Ishikawa (cell line): ENCODE measurements at regions not wholly inside any gene's neighbourhood (a gene's known extent, or its start where the extent isn't known, plus 50 kb on each side); places are given as distances from the start of the nearest gene placed in this dataset.

Experiments used
- CEBPB ChIP-seq: IDR thresholded peaks from 2 replicates; pipeline ENCODE4 v1.6.1; 2012
- CREB1 ChIP-seq: IDR thresholded peaks from 2 replicates; pipeline ENCODE4 v1.6.1; 2012; ENCODE audit warnings: low read depth
- EGR1 ChIP-seq: IDR thresholded peaks from 2 replicates; pipeline ENCODE4 v1.6.1; 2012
- EP300 ChIP-seq: IDR thresholded peaks from 2 replicates; pipeline ENCODE4 v1.6.1; 2012; ENCODE audit warnings: borderline replicate concordance
- FOXM1 ChIP-seq: IDR thresholded peaks from 2 replicates; pipeline ENCODE4 v1.6.1; 2012; ENCODE audit warnings: low read depth, borderline replicate concordance
- NFIC ChIP-seq: IDR thresholded peaks from 2 replicates; pipeline ENCODE4 v1.6.1; 2012
- RAD21 ChIP-seq: IDR thresholded peaks from 2 replicates; pipeline ENCODE4 v1.6.1; 2012; ENCODE audit warnings: low read depth
- TAF1 ChIP-seq: IDR thresholded peaks from 2 replicates; pipeline ENCODE4 v1.6.1; 2012; ENCODE audit warnings: low read depth, mild to moderate bottlenecking
- TCF12 ChIP-seq: IDR thresholded peaks from 2 replicates; pipeline ENCODE4 v1.6.1; 2012; ENCODE audit warnings: low read depth
- TEAD4 ChIP-seq: IDR thresholded peaks from 2 replicates; pipeline ENCODE4 v1.6.1; 2012
- YY1 ChIP-seq: IDR thresholded peaks from 2 replicates; pipeline ENCODE4 v1.6.1; 2012; ENCODE audit warnings: low read depth
- ZBTB7A ChIP-seq: IDR thresholded peaks from 2 replicates; pipeline ENCODE4 v1.6.1; 2012; ENCODE audit warnings: low read depth
- TF ChIP-seq, protein P1 (sequence below): IDR thresholded peaks from 2 replicates; pipeline ENCODE4 v1.6.1; 2012
- TF ChIP-seq, protein P2 (sequence below): IDR thresholded peaks from 2 replicates; pipeline ENCODE4 v1.6.1; 2012
- TF ChIP-seq, protein P3 (sequence below): IDR thresholded peaks from 2 replicates; pipeline ENCODE4 v1.6.1; 2012; ENCODE audit warnings: low read depth, mild to moderate bottlenecking

GRCh38 chr3:11698326-11699082, 54.8 kb upstream of the VGLL4 start:
- TF ChIP-seq, protein P1, sequence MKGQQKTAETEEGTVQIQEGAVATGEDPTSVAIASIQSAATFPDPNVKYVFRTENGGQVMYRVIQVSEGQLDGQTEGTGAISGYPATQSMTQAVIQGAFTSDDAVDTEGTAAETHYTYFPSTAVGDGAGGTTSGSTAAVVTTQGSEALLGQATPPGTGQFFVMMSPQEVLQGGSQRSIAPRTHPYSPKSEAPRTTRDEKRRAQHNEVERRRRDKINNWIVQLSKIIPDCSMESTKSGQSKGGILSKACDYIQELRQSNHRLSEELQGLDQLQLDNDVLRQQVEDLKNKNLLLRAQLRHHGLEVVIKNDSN = no peak
- no peak for TF ChIP-seq EGR1
- TF ChIP-seq, protein P2, sequence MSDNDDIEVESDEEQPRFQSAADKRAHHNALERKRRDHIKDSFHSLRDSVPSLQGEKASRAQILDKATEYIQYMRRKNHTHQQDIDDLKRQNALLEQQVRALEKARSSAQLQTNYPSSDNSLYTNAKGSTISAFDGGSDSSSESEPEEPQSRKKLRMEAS = no peak
- no peak for TF ChIP-seq YY1
- TF ChIP-seq EP300 = no peak
- no peak for TF ChIP-seq FOXM1
- no peak for TF ChIP-seq TAF1
- TF ChIP-seq TEAD4 = no peak
- TF ChIP-seq ZBTB7A = no peak
- TF ChIP-seq CEBPB = no peak
- TF ChIP-seq, protein P3, sequence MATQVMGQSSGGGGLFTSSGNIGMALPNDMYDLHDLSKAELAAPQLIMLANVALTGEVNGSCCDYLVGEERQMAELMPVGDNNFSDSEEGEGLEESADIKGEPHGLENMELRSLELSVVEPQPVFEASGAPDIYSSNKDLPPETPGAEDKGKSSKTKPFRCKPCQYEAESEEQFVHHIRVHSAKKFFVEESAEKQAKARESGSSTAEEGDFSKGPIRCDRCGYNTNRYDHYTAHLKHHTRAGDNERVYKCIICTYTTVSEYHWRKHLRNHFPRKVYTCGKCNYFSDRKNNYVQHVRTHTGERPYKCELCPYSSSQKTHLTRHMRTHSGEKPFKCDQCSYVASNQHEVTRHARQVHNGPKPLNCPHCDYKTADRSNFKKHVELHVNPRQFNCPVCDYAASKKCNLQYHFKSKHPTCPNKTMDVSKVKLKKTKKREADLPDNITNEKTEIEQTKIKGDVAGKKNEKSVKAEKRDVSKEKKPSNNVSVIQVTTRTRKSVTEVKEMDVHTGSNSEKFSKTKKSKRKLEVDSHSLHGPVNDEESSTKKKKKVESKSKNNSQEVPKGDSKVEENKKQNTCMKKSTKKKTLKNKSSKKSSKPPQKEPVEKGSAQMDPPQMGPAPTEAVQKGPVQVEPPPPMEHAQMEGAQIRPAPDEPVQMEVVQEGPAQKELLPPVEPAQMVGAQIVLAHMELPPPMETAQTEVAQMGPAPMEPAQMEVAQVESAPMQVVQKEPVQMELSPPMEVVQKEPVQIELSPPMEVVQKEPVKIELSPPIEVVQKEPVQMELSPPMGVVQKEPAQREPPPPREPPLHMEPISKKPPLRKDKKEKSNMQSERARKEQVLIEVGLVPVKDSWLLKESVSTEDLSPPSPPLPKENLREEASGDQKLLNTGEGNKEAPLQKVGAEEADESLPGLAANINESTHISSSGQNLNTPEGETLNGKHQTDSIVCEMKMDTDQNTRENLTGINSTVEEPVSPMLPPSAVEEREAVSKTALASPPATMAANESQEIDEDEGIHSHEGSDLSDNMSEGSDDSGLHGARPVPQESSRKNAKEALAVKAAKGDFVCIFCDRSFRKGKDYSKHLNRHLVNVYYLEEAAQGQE = no peak
- no peak for TF ChIP-seq NFIC
- no peak for TF ChIP-seq RAD21
- TF ChIP-seq TCF12 = no peak
- no peak for TF ChIP-seq CREB1

DNA sequence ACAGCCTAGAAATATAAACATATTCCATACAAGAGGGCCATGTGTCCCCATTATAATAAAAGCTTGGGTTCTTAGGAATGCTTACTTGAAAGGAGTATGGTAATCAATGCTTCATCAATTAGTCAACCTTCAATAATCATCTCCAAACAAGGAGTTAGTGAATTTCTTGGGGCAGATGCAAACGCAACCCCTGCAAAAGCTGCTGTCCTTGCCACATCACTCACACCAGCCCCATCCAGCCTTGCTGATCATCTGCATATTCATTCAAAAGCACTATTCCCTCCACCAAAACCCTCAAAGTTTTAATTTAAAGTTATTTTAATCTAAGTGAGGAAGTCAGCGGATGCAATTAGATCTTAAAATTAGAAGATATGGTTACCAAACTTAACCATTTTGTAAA, 54.0 kb upstream of the VGLL4 start:
- TF ChIP-seq FOXM1 (no peak), TEAD4 (no peak), YY1 (no peak), NFIC (no peak), CREB1 (no peak)
- TF ChIP-seq, protein P3 = no peak
- TF ChIP-seq, protein P2 = no peak
- TF ChIP-seq, protein P1 = no peak

DNA sequence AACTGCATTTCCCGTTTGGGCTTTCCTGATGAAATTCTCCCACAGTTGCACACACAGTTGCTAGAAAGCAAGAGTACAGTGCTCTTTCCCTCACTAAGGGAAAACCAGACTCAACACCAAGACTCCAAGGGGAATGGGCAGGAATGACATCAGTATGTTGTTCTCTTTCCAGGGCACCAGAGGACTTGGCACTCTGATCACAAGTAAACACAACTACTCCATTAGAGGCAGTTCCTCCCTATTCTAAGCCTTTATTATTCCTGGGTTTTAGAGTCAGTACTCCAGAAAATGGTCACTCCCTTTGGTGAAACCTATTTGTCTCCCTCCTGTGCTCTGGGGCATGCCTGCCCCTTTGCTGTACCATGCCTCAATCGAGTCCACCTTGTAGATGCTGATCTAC, 52.3 kb upstream of the VGLL4 start:
- TF ChIP-seq CEBPB (no peak), EGR1 (no peak), YY1 (no peak), FOXM1 (no peak), CREB1 (no peak), EP300 (no peak), TAF1 (no peak)
- TF ChIP-seq, protein P2 = no peak
